ENCODE measurements at regions not wholly inside any gene's neighbourhood (a gene's known extent, or its start where the extent isn't known, plus 50 kb on each side); places are given as distances from the start of the nearest gene placed in this dataset.

GRCh38 chr2:215830304-215830703 lies 183.0 kb downstream of the MREG start (continued):
- no peak for TF ChIP-seq ETS1 (CRISPR knock-in tag; IDR thresholded peaks at IDR 0.05)
- TF ChIP-seq SRSF4 (IDR thresholded peaks at IDR 0.05; ENCODE audit: low read depth, low read length, poor library complexity, severe bottlenecking): no peak
- TF ChIP-seq MTERF4 (CRISPR knock-in tag; IDR thresholded peaks at IDR 0.05): no peak
- no peak for TF ChIP-seq HNF1B (CRISPR knock-in tag; IDR thresholded peaks at IDR 0.05)
- TF ChIP-seq ZNF383 (CRISPR knock-in tag; IDR thresholded peaks at IDR 0.05; ENCODE audit: borderline replicate concordance): no peak
- TF ChIP-seq ZNF512B (CRISPR knock-in tag; IDR thresholded peaks at IDR 0.05; ENCODE audit: borderline replicate concordance): no peak
- no peak for TF ChIP-seq ZNF724P (CRISPR knock-in tag; IDR thresholded peaks at IDR 0.05; ENCODE audit: borderline replicate concordance)
- no peak for TF ChIP-seq ZFP37 (CRISPR knock-in tag; IDR thresholded peaks at IDR 0.05; ENCODE audit: borderline replicate concordance)
- TF ChIP-seq RAD21 (CRISPR knock-in tag; IDR thresholded peaks at IDR 0.05): no peak
- no peak for TF ChIP-seq ELF3 (CRISPR knock-in tag; IDR thresholded peaks at IDR 0.05)
- no peak for TF ChIP-seq TOE1 (CRISPR knock-in tag; IDR thresholded peaks at IDR 0.05)
- no peak for TF ChIP-seq ZNF772 (CRISPR knock-in tag; IDR thresholded peaks at IDR 0.05)
- no peak for TF ChIP-seq E2F5 (CRISPR knock-in tag; conservative IDR thresholded peaks at IDR 0.05)

Measured in HepG2 (cell line).